ELF-1 (cell line): ENCODE measurements at regions not wholly inside any gene's neighbourhood (a gene's known extent, or its start where the extent isn't known, plus 50 kb on each side); places are given as distances from the start of the nearest gene placed in this dataset.
A peak's percentile ranks its signal among the peaks of the same experiment; 100 is the strongest.
"Not testable (repeated sequence)": the region's sequence is repeated elsewhere in the genome, so short reads cannot be mapped to it uniquely, and the experiment has no call there.

Source experiments
- DNase-seq: peaks from one replicate; pipeline ENCODE4 v3.0.0-alpha.2; 2016; ENCODE audit warnings: low read depth, low spot score

GRCh38 chr15:87579537-87579936 is 677.0 kb downstream of the NTRK3 start:
- DNase-seq = no peak

GRCh38 chr15:87578776-87579175 is 677.8 kb downstream of the NTRK3 start:
- no peak for DNase-seq

GRCh38 chr15:87577336-87577735 is 679.2 kb downstream of the NTRK3 start:
- DNase-seq = no peak

GRCh38 chr15:87576486-87577176 is 679.9 kb downstream of the NTRK3 start:
- DNase-seq = no peak

- DNase-seq = no peak
Observed at GRCh38 chr15:87575896-87576473, 680.6 kb downstream of the NTRK3 start.

GRCh38 chr15:87573534-87573933 is 683.0 kb downstream of the NTRK3 start:
- DNase-seq = no peak

- DNase-seq = no peak
Observed at GRCh38 chr15:87573039-87573438, 683.5 kb downstream of the NTRK3 start.

GRCh38 chr15:87572381-87572910 is 684.1 kb downstream of the NTRK3 start:
- peak; percentile 11 for DNase-seq

- DNase-seq = no peak
Observed at GRCh38 chr15:87570206-87570605, 686.3 kb downstream of the NTRK3 start.

GRCh38 chr15:87569581-87569980 is 687.0 kb downstream of the NTRK3 start:
- DNase-seq = no peak

- DNase-seq = no peak
Observed at GRCh38 chr15:87567406-87568030, 689.0 kb downstream of the NTRK3 start.

GRCh38 chr15:87566236-87566635 is 690.3 kb downstream of the NTRK3 start:
- DNase-seq = no peak

GRCh38 chr15:87564681-87565080 is 691.9 kb downstream of the NTRK3 start:
- DNase-seq = no peak

GRCh38 chr15:87563869-87564268 is 692.7 kb downstream of the NTRK3 start:
- DNase-seq = no peak

- no peak for DNase-seq
Observed at GRCh38 chr15:87562203-87562602, 694.3 kb downstream of the NTRK3 start.

- no peak for DNase-seq
Observed at GRCh38 chr15:87561641-87562040, 694.9 kb downstream of the NTRK3 start.

- no peak for DNase-seq
Observed at GRCh38 chr15:87557881-87558280, 698.7 kb downstream of the NTRK3 start.

- no peak for DNase-seq
Observed at GRCh38 chr15:87556886-87557285, 699.7 kb downstream of the NTRK3 start.

- no peak for DNase-seq
Observed at GRCh38 chr15:87549860-87550259, 706.7 kb downstream of the NTRK3 start.

- DNase-seq = no peak
Observed at GRCh38 chr15:87549296-87549695, 707.2 kb downstream of the NTRK3 start.

GRCh38 chr15:87548590-87548989 is 707.9 kb downstream of the NTRK3 start:
- DNase-seq = not testable (repeated sequence)

GRCh38 chr15:87547470-87548181 is 708.9 kb downstream of the NTRK3 start:
- DNase-seq = no peak
